Liver (tissue), 7 donors: ENCODE measurements at regions not wholly inside any gene's neighbourhood (a gene's known extent, or its start where the extent isn't known, plus 50 kb on each side); places are given as distances from the start of the nearest gene placed in this dataset.

ENCODE experiments used
- DNase-seq: peaks from one replicate; pipeline ENCODE4 v3.0.0-alpha.2; 2017; ENCODE audit warnings: low spot score
- H3K27ac ChIP-seq, 2 donors: one replicate each; pipeline ENCODE4 v1.7.0; 2013; ENCODE audit warnings: inconsistent platforms in 2 of 2, low read length in 2 of 2, control low read depth in 1 of 2, low read depth in 1 of 2, mild to moderate bottlenecking in 1 of 2
- H3K27me3 ChIP-seq, 4 donors: one replicate each; pipeline versions ENCODE4 v1.6.1 to v1.7.0; 2013; ENCODE audit warnings: low read length in 3 of 4, inconsistent platforms in 1 of 4, mild to moderate bottlenecking in 1 of 4, moderate library complexity in 1 of 4; ENCODE audit not compliant: control insufficient read depth in 4 of 4, insufficient read depth in 4 of 4
- H3K36me3 ChIP-seq, 4 donors: one replicate each; pipeline versions ENCODE4 v1.6.1 to v1.7.0; 2013; ENCODE audit warnings: low read length in 3 of 4, mild to moderate bottlenecking in 3 of 4, low read depth in 1 of 4, moderate library complexity in 1 of 4; ENCODE audit not compliant: control insufficient read depth in 4 of 4, insufficient read depth in 3 of 4
- H3K4me1 ChIP-seq, 4 donors: one replicate each; pipeline versions ENCODE4 v1.6.1 to v1.7.0; 2013; ENCODE audit warnings: low read length in 3 of 4, mild to moderate bottlenecking in 3 of 4, moderate library complexity in 1 of 4; ENCODE audit not compliant: control insufficient read depth in 4 of 4, insufficient read depth in 4 of 4
- H3K4me3 ChIP-seq, 3 donors: one replicate each; pipeline versions ENCODE4 v1.6.1 to v1.7.0; 2013; ENCODE audit warnings: low read length in 3 of 3, control low read depth in 1 of 3, low read depth in 1 of 3, mild to moderate bottlenecking in 1 of 3
- H3K9ac ChIP-seq, 2 donors: one replicate each; pipeline ENCODE4 v1.7.0; 2013; ENCODE audit warnings: low read length in 2 of 2, mild to moderate bottlenecking in 2 of 2, moderate library complexity in 2 of 2, control low read depth in 1 of 2, low read depth in 1 of 2
- H3K9me3 ChIP-seq, 4 donors: one replicate each; pipeline versions ENCODE4 v1.6.1 to v1.7.0; 2013; ENCODE audit warnings: low read length in 3 of 4; ENCODE audit not compliant: control insufficient read depth in 4 of 4
- ATF3 ChIP-seq: IDR thresholded peaks from 2 replicates; pipeline ENCODE4 v1.6.1; 2016; ENCODE audit warnings: antibody characterized with exemption
- EGR1 ChIP-seq, 2 donors: IDR thresholded peaks; 2 replicates each; pipeline ENCODE4 v1.6.1; 2016 to 2018; ENCODE audit warnings: antibody characterized with exemption in 2 of 2, low read depth in 2 of 2
- FOXA1 ChIP-seq: IDR thresholded peaks from 2 replicates; pipeline ENCODE4 v1.6.1; 2016; ENCODE audit warnings: antibody characterized with exemption
- FOXA2 ChIP-seq: IDR thresholded peaks from 2 replicates; pipeline ENCODE4 v1.6.1; 2016; ENCODE audit warnings: antibody characterized with exemption
- GABPA ChIP-seq, 2 donors: IDR thresholded peaks in 1 of 2; conservative IDR thresholded peaks in 1 of 2; 2 replicates each; pipeline ENCODE4 v1.6.1; 2016; ENCODE audit warnings: antibody characterized with exemption in 2 of 2, mild to moderate bottlenecking in 1 of 2, moderate library complexity in 1 of 2
- HNF4A ChIP-seq, 2 donors: conservative IDR thresholded peaks; 2 replicates each; pipeline ENCODE4 v1.6.1; 2016; ENCODE audit warnings: antibody characterized with exemption in 2 of 2, mild to moderate bottlenecking in 2 of 2
- HNF4G ChIP-seq: IDR thresholded peaks from 2 replicates; pipeline ENCODE4 v1.6.1; 2016; ENCODE audit warnings: antibody characterized with exemption
- JUND ChIP-seq, 2 donors: IDR thresholded peaks; 2 replicates each; pipeline ENCODE4 v1.6.1; 2016; ENCODE audit warnings: antibody characterized with exemption in 2 of 2
- MAX ChIP-seq: IDR thresholded peaks from 2 replicates; pipeline ENCODE4 v1.6.1; 2016; ENCODE audit warnings: antibody characterized with exemption
- NR2F2 ChIP-seq: IDR thresholded peaks from 2 replicates; pipeline ENCODE4 v1.6.1; 2016; ENCODE audit warnings: antibody characterized with exemption
- RAD21 ChIP-seq, 2 donors: IDR thresholded peaks; 2 replicates each; pipeline ENCODE4 v1.6.1; 2016; ENCODE audit warnings: antibody characterized with exemption in 2 of 2, mild to moderate bottlenecking in 2 of 2
- REST ChIP-seq: IDR thresholded peaks from 2 replicates; pipeline ENCODE4 v1.6.1; 2016; ENCODE audit warnings: antibody characterized with exemption, mild to moderate bottlenecking
- RXRA ChIP-seq, 2 donors: IDR thresholded peaks; 2 replicates each; pipeline ENCODE4 v1.6.1; 2017 to 2018; ENCODE audit warnings: antibody characterized with exemption in 2 of 2, mild to moderate bottlenecking in 1 of 2
- SP1 ChIP-seq: IDR thresholded peaks from 2 replicates; pipeline ENCODE4 v1.6.1; 2018; ENCODE audit warnings: antibody characterized with exemption, mild to moderate bottlenecking
- TAF1 ChIP-seq: conservative IDR thresholded peaks from 2 replicates; pipeline ENCODE4 v1.6.1; 2016; ENCODE audit warnings: antibody characterized with exemption, mild to moderate bottlenecking
- YY1 ChIP-seq: IDR thresholded peaks from 2 replicates; pipeline ENCODE4 v1.6.1; 2016; ENCODE audit warnings: antibody characterized with exemption, mild to moderate bottlenecking
- ZBTB33 ChIP-seq: IDR thresholded peaks from 2 replicates; pipeline ENCODE4 v1.6.1; 2016; ENCODE audit warnings: antibody characterized with exemption
- WGBS: extraction: QIAGEN DNeasy Blood & Tissue Kit; methylation state at CpG from one replicate; pipeline ENCODE4 v1.1.7; 2013; 5-methylcytosine and 5-hydroxymethylcytosine counted together
- donor health status: healthy.
- donor health status: healthy.
- donor health status: healthy.
- donor health status: healthy.

- no peak overlapping the region for H3K9ac ChIP-seq
- peak overlapping the region in 1 of 2 donors; percentile 27 for H3K27ac ChIP-seq
These were observed 283.9 kb upstream of the ACVR2A start for GRCh38 chr2:147560810-147561535.

GRCh38 chr2:147559070-147559725 is 285.6 kb upstream of the ACVR2A start:
- 70% methylated on average over 4 of the region's 4 CpGs for WGBS
- Histone ChIP-seq H3K36me3 (no peaks in the 10 kb centered on the region), H3K27ac (no peak overlapping the region), H3K4me3 (no peak overlapping the region), H3K27me3 (no peaks in the 10 kb centered on the region), H3K9ac (no peak overlapping the region), H3K4me1 (peaks cover 2 to 8% (median 4%) of the 10 kb centered on the region in 4 donors), H3K9me3 (no peaks in the 10 kb centered on the region)
- DNase-seq: no peak
- TF ChIP-seq RXRA (IDR thresholded peaks at IDR 0.05) (no peak), JUND (IDR thresholded peaks at IDR 0.05) (no peak), MAX (no peak), ZBTB33 (no peak), FOXA2 (no peak), EGR1 (IDR thresholded peaks at IDR 0.05; ENCODE audit: low read depth in 2 of 2) (no peak), HNF4A (conservative IDR thresholded peaks at IDR 0.05) (no peak), RAD21 (IDR thresholded peaks at IDR 0.05) (no peak), FOXA1 (no peak), REST (no peak), GABPA (IDR thresholded peaks at IDR 0.05 in 1 of 2, conservative IDR thresholded peaks at IDR 0.05 in 1 of 2) (no peak), NR2F2 (no peak), HNF4G (no peak), YY1 (no peak), TAF1 (no peak), SP1 (no peak), ATF3 (no peak)

More at GRCh38 chr2:147560810-147561535, 283.9 kb upstream of the ACVR2A start:
- WGBS: 19% methylated on average over 5 of the region's 5 CpGs
- no peak for DNase-seq
- no peak overlapping the region for H3K4me3 ChIP-seq
- no peaks in the 10 kb centered on the region for H3K27me3 ChIP-seq
- no peaks in the 10 kb centered on the region for H3K36me3 ChIP-seq
- peaks cover 2 to 8% (median 4%) of the 10 kb centered on the region in 4 donors for H3K4me1 ChIP-seq
- TF ChIP-seq SP1 (no peak), TAF1 (no peak), ZBTB33 (no peak), NR2F2 (no peak), ATF3 (no peak), YY1 (peak; percentile 34), MAX (no peak), RXRA (IDR thresholded peaks at IDR 0.05) (peak in 1 of 2 donors; percentile 21)
- H3K9me3 ChIP-seq: no peaks in the 10 kb centered on the region
